ENCODE measurements at regions not wholly inside any gene's neighbourhood (a gene's known extent, or its start where the extent isn't known, plus 50 kb on each side); places are given as distances from the start of the nearest gene placed in this dataset.

GRCh38 chr10:59508296-59508695 is 145.9 kb upstream of the FAM13C start:
- TF ChIP-seq, protein P1, sequence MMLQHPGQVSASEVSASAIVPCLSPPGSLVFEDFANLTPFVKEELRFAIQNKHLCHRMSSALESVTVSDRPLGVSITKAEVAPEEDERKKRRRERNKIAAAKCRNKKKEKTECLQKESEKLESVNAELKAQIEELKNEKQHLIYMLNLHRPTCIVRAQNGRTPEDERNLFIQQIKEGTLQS (IDR thresholded peaks at IDR 0.05), result no peak
- TF ChIP-seq, protein P1 (CRISPR knock-in tag; conservative IDR thresholded peaks at IDR 0.05), result no peak
- TF ChIP-seq CBX5 (IDR thresholded peaks at IDR 0.05; ENCODE audit: borderline replicate concordance, low read depth) (no peak), NR2C2 (CRISPR knock-in tag; IDR thresholded peaks at IDR 0.05) (no peak), NR2C2 (tag; IDR thresholded peaks at IDR 0.05) (no peak), YY1 (IDR thresholded peaks at IDR 0.05; ENCODE audit: borderline replicate concordance in 1 of 3, control insufficient read depth in 1 of 3, extremely low read depth in 1 of 3, insufficient read depth in 3 of 3, insufficient read length in 1 of 3, insufficient replicate concordance in 2 of 3, low read depth in 1 of 3, low read length in 2 of 3) (no peak)
- TF ChIP-seq, protein P2, sequence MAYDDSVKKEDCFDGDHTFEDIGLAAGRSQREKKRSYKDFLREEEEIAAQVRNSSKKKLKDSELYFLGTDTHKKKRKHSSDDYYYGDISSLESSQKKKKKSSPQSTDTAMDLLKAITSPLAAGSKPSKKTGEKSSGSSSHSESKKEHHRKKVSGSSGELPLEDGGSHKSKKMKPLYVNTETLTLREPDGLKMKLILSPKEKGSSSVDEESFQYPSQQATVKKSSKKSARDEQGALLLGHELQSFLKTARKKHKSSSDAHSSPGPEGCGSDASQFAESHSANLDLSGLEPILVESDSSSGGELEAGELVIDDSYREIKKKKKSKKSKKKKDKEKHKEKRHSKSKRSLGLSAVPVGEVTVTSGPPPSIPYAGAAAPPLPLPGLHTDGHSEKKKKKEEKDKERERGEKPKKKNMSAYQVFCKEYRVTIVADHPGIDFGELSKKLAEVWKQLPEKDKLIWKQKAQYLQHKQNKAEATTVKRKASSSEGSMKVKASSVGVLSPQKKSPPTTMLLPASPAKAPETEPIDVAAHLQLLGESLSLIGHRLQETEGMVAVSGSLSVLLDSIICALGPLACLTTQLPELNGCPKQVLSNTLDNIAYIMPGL (CRISPR knock-in tag; IDR thresholded peaks at IDR 0.05), result no peak
